OCI-LY1 (cell line): ENCODE measurements at regions not wholly inside any gene's neighbourhood (a gene's known extent, or its start where the extent isn't known, plus 50 kb on each side); places are given as distances from the start of the nearest gene placed in this dataset.

Source experiments
- H2AFZ ChIP-seq: fragments of 200-600 bp; sonication (generic), shearing (Covaris generic); 2 replicates; pipeline ENCODE4 v1.6.0; 2014; ENCODE audit warnings: antibody characterized with exemption, mild to moderate bottlenecking, low read length
- H3F3A ChIP-seq: fragments of 200-600 bp; sonication (generic), shearing (Covaris generic); 2 replicates; pipeline ENCODE4 v1.6.0; 2014; ENCODE audit warnings: mild to moderate bottlenecking, antibody characterized with exemption, low read length, moderate library complexity; ENCODE audit not compliant: insufficient read depth
- H3K27ac ChIP-seq: fragments of 200-600 bp; sonication (generic); 2 replicates; pipeline ENCODE4 v1.5.1; 2014; ENCODE audit warnings: low read length, mixed run types, mild to moderate bottlenecking, low read depth; ENCODE audit not compliant: poor library complexity, severe bottlenecking
- H3K27me3 ChIP-seq: fragments of 200-600 bp; sonication (generic); 2 replicates; pipeline ENCODE4 v1.6.0; 2014; ENCODE audit warnings: antibody characterized with exemption, mild to moderate bottlenecking, low read length, moderate library complexity; ENCODE audit not compliant: insufficient read depth
- H3K36me3 ChIP-seq: fragments of 200-600 bp; sonication (generic); 2 replicates; pipeline ENCODE4 v1.6.1; 2014; ENCODE audit warnings: mild to moderate bottlenecking, antibody characterized with exemption, low read length, moderate library complexity, mixed read lengths; ENCODE audit not compliant: insufficient read depth
- H3K4me1 ChIP-seq: fragments of 200-600 bp; sonication (generic); 2 replicates; pipeline ENCODE4 v1.5.1; 2014; ENCODE audit warnings: mild to moderate bottlenecking, low read length, moderate library complexity; ENCODE audit not compliant: insufficient read depth, severe bottlenecking
- H3K4me2 ChIP-seq: fragments of 200-600 bp; sonication (generic), shearing (Covaris generic); 2 replicates; pipeline ENCODE4 v1.6.1; 2014; ENCODE audit warnings: low read length
- H3K4me3 ChIP-seq: fragments of 200-600 bp; sonication (generic); 2 replicates; pipeline ENCODE4 v1.5.1; 2014; ENCODE audit warnings: low read length, low read depth, mild to moderate bottlenecking, mixed read lengths; ENCODE audit not compliant: poor library complexity, severe bottlenecking
- H3K79me2 ChIP-seq: fragments of 200-600 bp; shearing (Covaris generic); 2 replicates; pipeline ENCODE4 v1.6.1; 2016; ENCODE audit warnings: mixed run types, low read length, mixed read lengths; ENCODE audit not compliant: insufficient read depth
- H3K9ac ChIP-seq: fragments of 200-600 bp; sonication (generic), shearing (Covaris generic); 2 replicates; pipeline ENCODE4 v1.6.1; 2014; ENCODE audit warnings: mild to moderate bottlenecking, low read length, mixed read lengths
- H3K9me2 ChIP-seq: fragments of 200-600 bp; sonication (generic), shearing (Covaris generic); 2 replicates; pipeline ENCODE4 v1.6.1; 2014; ENCODE audit warnings: low read depth, mild to moderate bottlenecking, low read length, mixed read lengths
- H3K9me3 ChIP-seq: fragments of 200-600 bp; shearing (Covaris generic); 2 replicates; pipeline ENCODE4 v1.6.1; 2014; ENCODE audit warnings: low read length, mixed read lengths
- H4K20me1 ChIP-seq: fragments of 200-600 bp; sonication (generic), shearing (Covaris generic); 2 replicates; pipeline ENCODE4 v1.6.0; 2016; ENCODE audit warnings: mild to moderate bottlenecking, low read length; ENCODE audit not compliant: insufficient read depth
- EZH2 ChIP-seq: fragments of 200-600 bp; sonication (generic), shearing (Covaris generic); IDR thresholded peaks from 2 replicates; pipeline ENCODE4 v1.8.0; 2017; ENCODE audit warnings: borderline replicate concordance, mixed run types, mild to moderate bottlenecking, antibody characterized with exemption, low read length, moderate library complexity, mixed read lengths
- TF ChIP-seq, protein P1 (sequence below): fragments of 200-600 bp; sonication (generic), shearing (Covaris generic); IDR thresholded peaks from 2 replicates; pipeline ENCODE4 v1.5.1; 2017; ENCODE audit warnings: mild to moderate bottlenecking, antibody characterized with exemption, low read length, moderate library complexity, mixed read lengths

DNA sequence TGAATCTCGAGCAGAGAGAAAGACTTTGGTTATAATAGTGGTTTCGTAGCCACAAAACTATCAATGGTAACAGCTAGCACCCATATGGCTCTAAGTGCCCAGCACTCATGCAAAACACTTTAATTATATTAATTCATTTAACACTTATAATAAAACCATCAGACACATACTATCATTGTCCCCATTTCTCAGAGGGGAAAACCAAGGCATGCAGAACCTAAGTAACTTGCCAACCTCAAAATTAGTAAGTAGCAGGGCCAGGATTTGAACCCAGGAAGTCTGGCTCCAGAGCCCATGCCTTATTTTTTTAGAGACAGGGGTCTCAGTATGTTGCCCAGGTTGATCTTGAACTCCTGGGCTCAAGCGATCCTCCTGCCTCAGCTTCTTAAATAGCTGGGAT lies 145.6 kb upstream of the HS3ST2 start:
- TF ChIP-seq EZH2 = no peak
- TF ChIP-seq, protein P1, sequence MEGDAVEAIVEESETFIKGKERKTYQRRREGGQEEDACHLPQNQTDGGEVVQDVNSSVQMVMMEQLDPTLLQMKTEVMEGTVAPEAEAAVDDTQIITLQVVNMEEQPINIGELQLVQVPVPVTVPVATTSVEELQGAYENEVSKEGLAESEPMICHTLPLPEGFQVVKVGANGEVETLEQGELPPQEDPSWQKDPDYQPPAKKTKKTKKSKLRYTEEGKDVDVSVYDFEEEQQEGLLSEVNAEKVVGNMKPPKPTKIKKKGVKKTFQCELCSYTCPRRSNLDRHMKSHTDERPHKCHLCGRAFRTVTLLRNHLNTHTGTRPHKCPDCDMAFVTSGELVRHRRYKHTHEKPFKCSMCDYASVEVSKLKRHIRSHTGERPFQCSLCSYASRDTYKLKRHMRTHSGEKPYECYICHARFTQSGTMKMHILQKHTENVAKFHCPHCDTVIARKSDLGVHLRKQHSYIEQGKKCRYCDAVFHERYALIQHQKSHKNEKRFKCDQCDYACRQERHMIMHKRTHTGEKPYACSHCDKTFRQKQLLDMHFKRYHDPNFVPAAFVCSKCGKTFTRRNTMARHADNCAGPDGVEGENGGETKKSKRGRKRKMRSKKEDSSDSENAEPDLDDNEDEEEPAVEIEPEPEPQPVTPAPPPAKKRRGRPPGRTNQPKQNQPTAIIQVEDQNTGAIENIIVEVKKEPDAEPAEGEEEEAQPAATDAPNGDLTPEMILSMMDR = no peak
- H2AFZ ChIP-seq = no peak overlapping the region
- H3K9me3 ChIP-seq = no peaks in the 10 kb centered on the region
- no peaks in the 10 kb centered on the region for H3K36me3 ChIP-seq
- H3K27ac ChIP-seq = no peak overlapping the region
- H3K4me1 ChIP-seq = peaks cover 9% of the 10 kb centered on the region
- no peaks in the 10 kb centered on the region for H3K79me2 ChIP-seq
- no peak overlapping the region for H3K4me2 ChIP-seq
- no peaks in the 10 kb centered on the region for H4K20me1 ChIP-seq
- no peaks in the 10 kb centered on the region for H3K9me2 ChIP-seq
- no peak overlapping the region for H3K4me3 ChIP-seq
- H3F3A ChIP-seq = no peaks in the 10 kb centered on the region
- H3K9ac ChIP-seq = no peak overlapping the region
- no peaks in the 10 kb centered on the region for H3K27me3 ChIP-seq

DNA sequence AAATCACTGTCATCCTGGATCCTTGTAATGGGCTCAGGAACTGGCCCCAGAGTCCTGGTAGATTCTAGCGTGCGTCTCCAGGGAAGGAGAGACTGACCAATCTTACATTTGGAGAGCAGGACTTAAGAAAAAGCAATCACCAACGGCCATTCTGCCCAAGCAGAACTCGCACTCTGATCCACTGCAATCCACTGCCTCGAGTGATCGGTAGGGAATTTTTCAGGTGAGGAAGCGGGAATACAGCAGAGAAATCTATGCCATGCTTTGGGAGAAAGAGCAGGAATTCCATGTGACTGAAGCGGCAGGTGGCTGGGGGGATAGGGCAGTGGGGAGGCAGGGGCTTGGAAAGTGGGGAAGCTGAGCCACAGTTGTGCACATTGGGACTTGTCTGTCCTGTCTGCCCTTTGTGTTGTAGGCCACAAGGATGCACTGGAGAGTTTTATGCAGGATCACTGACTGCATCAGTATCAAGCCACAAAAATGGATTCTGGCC lies 143.9 kb upstream of the HS3ST2 start:
- Histone ChIP-seq H3K9me2 (no peaks in the 10 kb centered on the region), H3K79me2 (no peaks in the 10 kb centered on the region), H3K9ac (no peak overlapping the region), H4K20me1 (no peaks in the 10 kb centered on the region), H3F3A (no peaks in the 10 kb centered on the region), H3K27ac (no peak overlapping the region), H3K9me3 (no peaks in the 10 kb centered on the region), H3K27me3 (0 out of 2 replicates have a peak, but pooled peaks cover 4% of the 10 kb centered on the region), H3K4me2 (peak overlapping the region; percentile 38), H2AFZ (peak overlapping the region; percentile 23), H3K4me3 (peak overlapping the region; percentile 8), H3K36me3 (no peaks in the 10 kb centered on the region), H3K4me1 (peaks cover 9% of the 10 kb centered on the region)
- TF ChIP-seq, protein P1 = no peak
- no peak for TF ChIP-seq EZH2

DNA sequence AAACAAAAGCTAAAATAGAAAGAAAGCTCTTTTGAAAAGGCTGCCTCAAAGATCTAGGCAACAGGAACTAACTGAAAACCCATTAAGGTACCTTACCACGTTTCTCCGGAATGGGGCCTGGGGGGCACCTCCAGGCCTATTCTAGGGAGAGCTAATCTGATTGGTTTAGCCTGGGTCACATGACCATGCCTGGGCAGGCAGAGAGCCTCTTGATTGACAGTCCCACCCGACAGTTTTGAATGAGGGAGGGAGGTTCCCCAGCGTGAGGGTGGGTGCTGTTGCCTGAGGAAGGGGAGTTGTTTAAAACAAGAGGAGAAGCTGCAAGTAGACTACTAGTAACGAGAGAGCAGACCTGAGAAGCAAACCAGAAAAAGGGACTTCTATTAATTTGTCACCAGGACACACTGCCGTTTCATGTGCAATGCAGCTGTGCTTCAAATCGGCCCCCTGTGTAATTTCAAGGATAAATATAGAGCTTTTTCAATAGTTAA lies 143.4 kb upstream of the HS3ST2 start:
- H2AFZ ChIP-seq = peak overlapping the region; percentile 23
- H3K36me3 ChIP-seq = no peaks in the 10 kb centered on the region
- H3K4me3 ChIP-seq = peak overlapping the region; percentile 8
- peaks cover 9% of the 10 kb centered on the region for H3K4me1 ChIP-seq
- H3F3A ChIP-seq = no peaks in the 10 kb centered on the region
- no peaks in the 10 kb centered on the region for H4K20me1 ChIP-seq
- TF ChIP-seq, protein P1 = no peak
- TF ChIP-seq EZH2 = no peak
- H3K9ac ChIP-seq = no peak overlapping the region
- no peaks in the 10 kb centered on the region for H3K79me2 ChIP-seq
- H3K9me2 ChIP-seq = no peaks in the 10 kb centered on the region
- 0 out of 2 replicates have a peak, but pooled peaks cover 4% of the 10 kb centered on the region for H3K27me3 ChIP-seq
- H3K27ac ChIP-seq = no peak overlapping the region
- H3K9me3 ChIP-seq = no peaks in the 10 kb centered on the region
- H3K4me2 ChIP-seq = peak overlapping the region; percentile 38
